A549 (cell line): ENCODE measurements at regions not wholly inside any gene's neighbourhood (a gene's known extent, or its start where the extent isn't known, plus 50 kb on each side); places are given as distances from the start of the nearest gene placed in this dataset.

Experiments used
- CEBPB ChIP-seq, 2 experiments: fragments of >200 bp in 1 of 2; sonication (Bioruptor Twin) in 1 of 2; formaldehyde crosslinking in 1 of 2; IDR thresholded peaks; 2 replicates each; pipeline ENCODE4 v1.6.1; 2012 to 2016
- CTCF ChIP-seq: fragments of >200 bp; sonication (Bioruptor Twin); formaldehyde crosslinking; IDR thresholded peaks from 3 replicates; pipeline ENCODE4 v1.5.1; 2016
- EP300 ChIP-seq, 2 experiments: fragments of >200 bp; sonication (Bioruptor Twin); formaldehyde crosslinking; IDR thresholded peaks; 2 replicates in 1 of 2; 3 replicates in 1 of 2; pipeline ENCODE4 v1.6.1; 2016 to 2017
- KDM1A ChIP-seq: fragments of 200-600 bp; sonication (generic); IDR thresholded peaks from 2 replicates; pipeline ENCODE4 v1.6.1; 2016; ENCODE audit warnings: low read depth, mild to moderate bottlenecking
- KDM5A ChIP-seq: fragments of 200-600 bp; sonication (generic); IDR thresholded peaks from 2 replicates; pipeline ENCODE4 v1.6.1; 2016; ENCODE audit warnings: antibody characterized with exemption, mild to moderate bottlenecking
- MAFK ChIP-seq: fragments of 450-650 bp; IDR thresholded peaks from 2 replicates; pipeline ENCODE4 v1.6.1; 2014; ENCODE audit not compliant: partially characterized antibody
- MAX ChIP-seq: IDR thresholded peaks from 2 replicates; pipeline ENCODE4 v1.6.1; 2012
- NFE2L2 ChIP-seq: fragments of 150-350 bp; conservative IDR thresholded peaks from 2 replicates; pipeline ENCODE4 v1.6.1; 2014; ENCODE audit warnings: low read length
- POLR2A ChIP-seq: IDR thresholded peaks from 2 replicates; pipeline ENCODE4 v1.6.1; 2012; ENCODE audit warnings: mild to moderate bottlenecking, low read length
- RCOR1 ChIP-seq: fragments of 150-350 bp; IDR thresholded peaks from 2 replicates; pipeline ENCODE4 v1.6.1; 2014; ENCODE audit warnings: antibody characterized with exemption, low read length, low read depth

- no peak for TF ChIP-seq CTCF
- no peak for TF ChIP-seq RCOR1
- no peak for TF ChIP-seq NFE2L2
- TF ChIP-seq EP300 (IDR thresholded peaks at IDR 0.05): no peak
- no peak for TF ChIP-seq POLR2A
- TF ChIP-seq KDM5A: no peak
- no peak for TF ChIP-seq MAX
- no peak for TF ChIP-seq KDM1A
- TF ChIP-seq CEBPB (IDR thresholded peaks at IDR 0.05): no peak
- TF ChIP-seq MAFK: no peak
Measured at GRCh38 chr9:111231801-111232580, 98.0 kb downstream of the OR2K2 start.
